Astrocyte (in vitro differentiated cells and primary cell): ENCODE measurements at regions not wholly inside any gene's neighbourhood (a gene's known extent, or its start where the extent isn't known, plus 50 kb on each side); places are given as distances from the start of the nearest gene placed in this dataset.

Source experiments
- DNase-seq: peaks from one replicate; pipeline ENCODE4 v3.0.0-alpha.2; 2010; ENCODE audit warnings: low read depth
- FAIRE-seq: peaks from 2 replicates; lab custom pipeline; 2011; peaks lifted over from hg19 to GRCh38; lab: Jason Lieb, UNC
- H2AFZ ChIP-seq: 2 replicates; pipeline ENCODE4 v1.6.0; 2012; ENCODE audit warnings: low read depth, low read length, inconsistent platforms
- H3K27ac ChIP-seq: 2 replicates; pipeline ENCODE4 v1.5.1; 2011; ENCODE audit warnings: low read depth, low read length, inconsistent platforms
- H3K27me3 ChIP-seq: 2 replicates; pipeline ENCODE4 v1.6.0; 2011; ENCODE audit warnings: low read length, inconsistent platforms; ENCODE audit not compliant: insufficient read depth
- H3K36me3 ChIP-seq: 2 replicates; pipeline ENCODE4 v1.5.1; 2011; ENCODE audit warnings: low read length, inconsistent platforms; ENCODE audit not compliant: insufficient read depth
- H3K4me1 ChIP-seq: 2 replicates; pipeline ENCODE4 v1.5.1; 2011; ENCODE audit warnings: low read length, inconsistent platforms; ENCODE audit not compliant: insufficient read depth
- H3K4me2 ChIP-seq: 2 replicates; pipeline ENCODE4 v1.6.0; 2012; ENCODE audit warnings: low read length, inconsistent platforms
- H3K4me3 ChIP-seq: 2 replicates; pipeline ENCODE4 v1.5.1; 2011; ENCODE audit warnings: low read depth, mild to moderate bottlenecking, low read length, inconsistent platforms; ENCODE audit not compliant: insufficient read depth
- H3K79me2 ChIP-seq: 2 replicates; pipeline ENCODE4 v1.6.0; 2012; ENCODE audit warnings: mild to moderate bottlenecking, low read length, inconsistent platforms; ENCODE audit not compliant: insufficient read depth
- H3K9ac ChIP-seq: 2 replicates; pipeline ENCODE4 v1.6.0; 2012; ENCODE audit warnings: mild to moderate bottlenecking, low read length, inconsistent platforms
- H3K9me3 ChIP-seq: 2 replicates; pipeline ENCODE4 v1.5.1; 2012; ENCODE audit warnings: low read depth, mild to moderate bottlenecking, low read length, inconsistent platforms; ENCODE audit not compliant: insufficient read depth
- H4K20me1 ChIP-seq: 2 replicates; pipeline ENCODE4 v1.6.0; 2012; ENCODE audit warnings: low read length, inconsistent platforms; ENCODE audit not compliant: insufficient read depth
- H3K27ac Mint-ChIP-seq: one replicate; pipeline ENCODE4 v1.8.0; 2021; ENCODE audit warnings: mild to moderate bottlenecking, mixed read lengths; ENCODE audit not compliant: unreplicated experiment
- H3K27me3 Mint-ChIP-seq: one replicate; pipeline ENCODE4 v1.8.0; 2021; ENCODE audit warnings: low read depth, mixed read lengths; ENCODE audit not compliant: unreplicated experiment
- H3K36me3 Mint-ChIP-seq: one replicate; pipeline ENCODE4 v1.8.0; 2021; ENCODE audit warnings: low read depth, mixed read lengths; ENCODE audit not compliant: unreplicated experiment
- H3K4me1 Mint-ChIP-seq: one replicate; pipeline ENCODE4 v1.8.0; 2021; ENCODE audit warnings: low read depth, mixed read lengths; ENCODE audit not compliant: unreplicated experiment
- H3K4me3 Mint-ChIP-seq: one replicate; pipeline ENCODE4 v1.8.0; 2021; ENCODE audit warnings: mild to moderate bottlenecking, moderate library complexity, mixed read lengths; ENCODE audit not compliant: unreplicated experiment
- H3K9me3 Mint-ChIP-seq: one replicate; pipeline ENCODE4 v1.8.0; 2021; ENCODE audit warnings: mild to moderate bottlenecking, mixed read lengths; ENCODE audit not compliant: unreplicated experiment
- CTCF ChIP-seq: IDR thresholded peaks from 2 replicates; pipeline ENCODE4 v1.5.1; 2011; ENCODE audit warnings: low read depth, mild to moderate bottlenecking, inconsistent platforms, low read length, moderate library complexity; ENCODE audit not compliant: insufficient read depth
- EZH2 ChIP-seq: IDR thresholded peaks from 2 replicates; pipeline ENCODE4 v1.6.1; 2012; ENCODE audit warnings: mild to moderate bottlenecking, low read length, inconsistent platforms; ENCODE audit not compliant: insufficient read depth

- Mint-ChIP-seq H3K4me3 (no peak overlapping the region), H3K4me1 (peaks cover 4% of the 10 kb centered on the region), H3K27me3 (no peaks in the 10 kb centered on the region), H3K36me3 (no peaks in the 10 kb centered on the region), H3K27ac (no peak overlapping the region), H3K9me3 (no peaks in the 10 kb centered on the region)
- H3K27me3 ChIP-seq, result no peaks in the 10 kb centered on the region
- FAIRE-seq (no peak), DNase-seq (no peak)
- H3K9me3 ChIP-seq, result no peaks in the 10 kb centered on the region
- no peak overlapping the region for H3K4me2 ChIP-seq
- H2AFZ ChIP-seq, result no peak overlapping the region
- H3K4me3 ChIP-seq, result no peak overlapping the region
- TF ChIP-seq EZH2, result no peak
- no peak for TF ChIP-seq CTCF
- no peaks in the 10 kb centered on the region for H3K79me2 ChIP-seq
- no peak overlapping the region for H3K9ac ChIP-seq
- peaks cover 4% of the 10 kb centered on the region for H3K4me1 ChIP-seq
- H3K27ac ChIP-seq, result no peak overlapping the region
- no peaks in the 10 kb centered on the region for H4K20me1 ChIP-seq
- no peaks in the 10 kb centered on the region for H3K36me3 ChIP-seq
These were observed 655.2 kb downstream of the ANXA1 start for GRCh38 chr9:73806876-73807275.

GRCh38 chr9:73807952-73808351 is 656.3 kb downstream of the ANXA1 start:
- Histone ChIP-seq H3K4me3 (no peak overlapping the region), H3K4me1 (peaks cover 4% of the 10 kb centered on the region), H3K4me2 (no peak overlapping the region), H2AFZ (no peak overlapping the region), H3K27me3 (no peaks in the 10 kb centered on the region), H3K9ac (no peak overlapping the region), H3K9me3 (no peaks in the 10 kb centered on the region), H3K27ac (no peak overlapping the region), H3K36me3 (no peaks in the 10 kb centered on the region), H3K79me2 (no peaks in the 10 kb centered on the region), H4K20me1 (no peaks in the 10 kb centered on the region)
- H3K9me3 Mint-ChIP-seq, result no peaks in the 10 kb centered on the region
- peaks cover 4% of the 10 kb centered on the region for H3K4me1 Mint-ChIP-seq
- FAIRE-seq (no peak), DNase-seq (peak; percentile 52)
- no peaks in the 10 kb centered on the region for H3K36me3 Mint-ChIP-seq
- H3K27ac Mint-ChIP-seq, result no peak overlapping the region
- H3K27me3 Mint-ChIP-seq, result no peaks in the 10 kb centered on the region
- no peak for TF ChIP-seq CTCF
- H3K4me3 Mint-ChIP-seq, result no peak overlapping the region

- no peak overlapping the region for H3K4me2 ChIP-seq
- H3K4me1 ChIP-seq, result peaks cover 4% of the 10 kb centered on the region
- H3K79me2 ChIP-seq, result no peaks in the 10 kb centered on the region
- no peak overlapping the region for H3K27ac ChIP-seq
- H4K20me1 ChIP-seq, result no peaks in the 10 kb centered on the region
- H3K27ac Mint-ChIP-seq, result no peak overlapping the region
- H2AFZ ChIP-seq, result peak overlapping the region; percentile 13
- no peak overlapping the region for H3K4me3 Mint-ChIP-seq
- H3K36me3 Mint-ChIP-seq, result no peaks in the 10 kb centered on the region
- H3K9me3 Mint-ChIP-seq, result no peaks in the 10 kb centered on the region
- H3K27me3 Mint-ChIP-seq, result no peaks in the 10 kb centered on the region
- no peak overlapping the region for H3K4me3 ChIP-seq
- H3K27me3 ChIP-seq, result no peaks in the 10 kb centered on the region
- peak; percentile 77 for DNase-seq
- H3K9me3 ChIP-seq, result no peaks in the 10 kb centered on the region
- FAIRE-seq, result no peak
- no peaks in the 10 kb centered on the region for H3K36me3 ChIP-seq
- peaks cover 4% of the 10 kb centered on the region for H3K4me1 Mint-ChIP-seq
- no peak overlapping the region for H3K9ac ChIP-seq
- TF ChIP-seq CTCF, result no peak
- no peak for TF ChIP-seq EZH2
These were observed 659.0 kb downstream of the ANXA1 start for GRCh38 chr9:73810585-73811215.
